GM20000 (cell line): ENCODE measurements at regions not wholly inside any gene's neighbourhood (a gene's known extent, or its start where the extent isn't known, plus 50 kb on each side); places are given as distances from the start of the nearest gene placed in this dataset.

Experiments
- DNase-seq: peaks from one replicate; pipeline ENCODE4 v3.0.0; 2012; ENCODE audit warnings: low spot score
- TF ChIP-seq, protein P1 (sequence below): IDR thresholded peaks from 2 replicates; pipeline ENCODE4 v1.5.1; 2012; ENCODE audit warnings: mild to moderate bottlenecking, control low read depth; ENCODE audit errors: extremely low read depth, missing control alignments

DNA sequence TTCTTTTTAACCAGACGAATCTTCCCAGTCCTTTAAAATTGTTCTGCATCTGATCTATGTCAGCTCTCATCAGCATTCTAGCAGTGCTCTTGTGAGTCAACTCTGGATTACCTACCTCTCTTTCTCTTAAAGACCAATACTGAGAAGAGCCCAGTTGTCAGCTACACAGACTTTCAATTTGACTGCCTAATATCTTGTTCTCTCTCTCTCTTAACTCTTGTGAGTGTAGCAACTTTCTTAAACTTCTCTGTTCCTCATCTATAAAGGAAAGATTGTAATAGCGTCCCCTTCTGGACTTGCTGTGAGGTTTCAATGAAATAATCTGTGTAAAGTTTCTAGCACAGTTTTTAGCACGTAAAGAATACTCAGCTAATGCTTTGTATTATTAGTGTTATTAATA is 499.3 kb upstream of the ADAMTS5 start:
- DNase-seq: no peak
- TF ChIP-seq, protein P1, sequence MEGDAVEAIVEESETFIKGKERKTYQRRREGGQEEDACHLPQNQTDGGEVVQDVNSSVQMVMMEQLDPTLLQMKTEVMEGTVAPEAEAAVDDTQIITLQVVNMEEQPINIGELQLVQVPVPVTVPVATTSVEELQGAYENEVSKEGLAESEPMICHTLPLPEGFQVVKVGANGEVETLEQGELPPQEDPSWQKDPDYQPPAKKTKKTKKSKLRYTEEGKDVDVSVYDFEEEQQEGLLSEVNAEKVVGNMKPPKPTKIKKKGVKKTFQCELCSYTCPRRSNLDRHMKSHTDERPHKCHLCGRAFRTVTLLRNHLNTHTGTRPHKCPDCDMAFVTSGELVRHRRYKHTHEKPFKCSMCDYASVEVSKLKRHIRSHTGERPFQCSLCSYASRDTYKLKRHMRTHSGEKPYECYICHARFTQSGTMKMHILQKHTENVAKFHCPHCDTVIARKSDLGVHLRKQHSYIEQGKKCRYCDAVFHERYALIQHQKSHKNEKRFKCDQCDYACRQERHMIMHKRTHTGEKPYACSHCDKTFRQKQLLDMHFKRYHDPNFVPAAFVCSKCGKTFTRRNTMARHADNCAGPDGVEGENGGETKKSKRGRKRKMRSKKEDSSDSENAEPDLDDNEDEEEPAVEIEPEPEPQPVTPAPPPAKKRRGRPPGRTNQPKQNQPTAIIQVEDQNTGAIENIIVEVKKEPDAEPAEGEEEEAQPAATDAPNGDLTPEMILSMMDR: no peak

DNA sequence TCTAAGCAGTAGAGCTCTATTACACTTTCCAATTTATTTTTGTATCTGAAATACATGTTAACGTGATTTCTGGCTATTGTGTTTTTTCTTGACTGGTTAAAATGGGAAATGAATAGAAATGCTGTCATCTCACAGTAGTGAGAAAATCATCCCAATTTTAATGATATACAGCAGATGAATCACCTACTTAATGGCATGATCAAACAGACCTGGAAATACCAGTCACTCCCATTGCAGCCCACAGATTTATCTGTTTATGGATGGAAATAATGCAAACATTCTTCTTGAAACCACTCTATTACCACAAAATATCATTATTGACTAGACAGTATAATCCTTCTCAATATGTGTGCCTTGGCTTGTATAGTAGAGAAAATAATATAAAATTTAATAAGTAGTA is 497.8 kb upstream of the ADAMTS5 start:
- no peak for DNase-seq
- TF ChIP-seq, protein P1: no peak

DNA sequence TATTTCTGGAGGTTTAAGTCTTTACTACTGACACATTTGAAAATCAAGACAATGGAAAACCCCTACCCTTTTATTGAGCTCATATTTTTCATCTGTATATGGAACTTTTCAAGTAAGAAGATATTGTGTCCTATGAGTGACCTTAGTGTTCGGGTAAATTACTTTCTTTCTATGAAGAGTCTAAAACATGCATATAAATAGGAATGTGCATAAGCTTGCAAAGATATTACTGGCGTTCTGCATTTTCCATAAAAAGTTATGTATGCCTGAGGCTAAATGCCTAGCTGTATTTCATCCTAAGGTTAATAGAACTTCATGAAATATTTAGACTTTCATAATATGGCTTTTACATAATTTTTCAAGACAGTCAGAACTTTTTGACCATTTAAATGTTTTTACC is 495.8 kb upstream of the ADAMTS5 start:
- DNase-seq: no peak
- TF ChIP-seq, protein P1: no peak

DNA sequence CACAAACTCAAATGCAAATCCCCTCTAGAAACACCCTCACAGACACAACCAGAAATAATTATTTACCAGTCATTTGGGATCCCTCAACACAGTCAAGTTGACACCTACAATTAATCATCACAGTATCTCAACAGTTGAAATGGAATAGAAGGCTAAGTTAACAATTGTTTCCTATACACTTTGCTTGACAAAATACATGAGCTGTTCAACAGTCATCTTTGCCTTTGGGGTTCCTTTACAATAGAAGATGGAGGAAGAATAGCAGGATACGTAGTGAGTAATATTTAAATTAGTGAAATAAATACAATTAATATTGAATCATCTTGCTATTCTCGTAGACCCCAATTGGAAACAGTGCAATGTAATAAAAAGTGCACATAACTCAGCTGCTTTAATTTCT is 487.3 kb upstream of the ADAMTS5 start:
- DNase-seq: no peak
- TF ChIP-seq, protein P1: no peak

DNA sequence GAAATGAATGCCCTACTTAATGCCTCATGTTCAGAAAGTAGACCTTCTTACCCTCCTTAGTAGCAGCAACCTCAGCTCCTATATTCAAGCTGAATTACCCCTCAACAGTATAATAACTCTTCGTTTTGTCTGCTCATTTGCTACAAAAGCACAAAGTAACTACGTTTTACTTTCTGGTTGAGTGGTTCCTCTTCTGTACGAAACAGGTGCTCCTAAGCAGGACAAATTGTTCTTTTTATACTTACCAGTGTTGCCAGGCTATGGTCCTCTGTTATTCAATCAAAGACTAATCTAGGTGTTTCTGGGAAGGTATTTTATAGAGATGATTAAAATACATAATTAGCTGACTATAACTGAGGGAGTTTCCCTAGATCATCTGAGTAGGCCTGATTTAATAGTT is 484.2 kb upstream of the ADAMTS5 start:
- TF ChIP-seq, protein P1: no peak
- no peak for DNase-seq

DNA sequence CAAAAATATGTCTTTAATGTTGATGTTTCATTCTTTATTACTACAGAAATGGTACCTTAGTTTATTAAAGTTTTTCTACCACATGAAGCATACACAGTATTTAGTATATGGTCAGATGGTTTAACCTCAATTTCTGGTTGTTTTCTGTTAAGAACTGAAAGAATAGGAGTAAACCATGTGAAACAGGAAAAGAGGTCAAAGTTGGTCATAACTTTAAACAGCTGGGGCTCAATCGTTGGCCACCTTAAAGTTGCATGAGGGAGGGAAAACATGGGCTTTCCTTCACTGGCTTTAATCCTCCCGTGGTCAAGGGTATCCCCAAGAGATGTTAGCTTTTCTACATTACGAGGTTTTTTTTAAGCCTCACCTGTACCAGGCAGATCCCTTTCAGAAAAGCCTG is 483.3 kb upstream of the ADAMTS5 start:
- DNase-seq: no peak
- TF ChIP-seq, protein P1: no peak

DNA sequence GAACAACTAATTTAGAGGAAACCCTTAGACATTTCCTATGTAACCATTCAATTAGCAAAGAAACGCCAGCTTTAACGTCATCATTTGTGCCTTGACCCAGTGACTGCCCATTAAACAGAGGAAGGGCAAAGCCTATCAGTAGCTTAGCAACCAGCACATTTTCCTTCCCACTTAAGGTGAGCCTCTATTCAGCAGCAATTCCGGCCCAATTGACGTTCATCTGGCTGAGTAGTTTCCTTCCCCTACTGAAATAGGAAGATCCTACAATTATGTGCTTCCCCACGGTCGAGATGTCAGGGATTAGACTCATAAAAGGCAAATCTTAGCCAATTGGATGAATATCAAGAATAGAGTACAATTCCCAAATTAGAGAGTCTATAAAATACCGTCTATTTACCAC is 482.1 kb upstream of the ADAMTS5 start:
- DNase-seq: no peak
- TF ChIP-seq, protein P1: no peak
